ENCODE measurements at regions not wholly inside any gene's neighbourhood (a gene's known extent, or its start where the extent isn't known, plus 50 kb on each side); places are given as distances from the start of the nearest gene placed in this dataset.

DNA sequence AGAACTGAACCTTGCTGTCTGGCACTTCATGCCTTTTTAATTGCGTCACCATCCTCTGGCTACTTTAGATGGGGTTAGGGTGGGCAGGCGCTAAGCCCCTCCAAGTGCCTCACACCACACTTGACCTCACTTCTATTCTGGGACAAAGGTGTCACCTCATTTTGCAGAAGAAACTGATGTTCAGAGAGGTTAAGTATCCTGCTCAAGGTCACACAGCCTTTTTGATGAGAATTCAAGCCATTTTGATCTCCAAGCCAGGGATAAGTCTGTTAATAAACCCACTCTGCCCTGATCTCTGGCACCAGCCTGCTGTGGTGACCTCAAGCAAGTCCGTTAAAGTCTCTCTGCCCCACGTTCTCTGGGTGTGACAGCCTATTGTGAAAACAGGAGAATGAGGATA lies 58.8 kb upstream of the PRR23C start:
- H3K27me3 ChIP-seq (ENCODE audit: insufficient read depth, low read length) = no peaks in the 10 kb centered on the region
- TF ChIP-seq EZH2 (IDR thresholded peaks at IDR 0.05; ENCODE audit: borderline replicate concordance, low read length) = no peak
- H3F3A ChIP-seq (ENCODE audit: insufficient read depth, low read length) = no peaks in the 10 kb centered on the region
- H3K27ac ChIP-seq (ENCODE audit: low read depth, low read length, poor library complexity, severe bottlenecking) = no peak overlapping the region
- no peak overlapping the region for H3K4me2 ChIP-seq (ENCODE audit: low read length)
- no peak overlapping the region for H2AFZ ChIP-seq (ENCODE audit: low read length)
- H3K4me1 ChIP-seq (ENCODE audit: insufficient read depth, low read length, severe bottlenecking) = no peaks in the 10 kb centered on the region
- H3K79me2 ChIP-seq (ENCODE audit: insufficient read depth, low read length) = no peaks in the 10 kb centered on the region
- no peaks in the 10 kb centered on the region for H3K9me3 ChIP-seq (ENCODE audit: low read length)
- no peaks in the 10 kb centered on the region for H3K36me3 ChIP-seq (ENCODE audit: insufficient read depth, low read length)
- no peak overlapping the region for H3K4me3 ChIP-seq (ENCODE audit: low read depth, low read length, poor library complexity, severe bottlenecking)
- H4K20me1 ChIP-seq (ENCODE audit: insufficient read depth, low read length) = no peaks in the 10 kb centered on the region
- H3K9ac ChIP-seq (ENCODE audit: low read length) = no peak overlapping the region
- H3K9me2 ChIP-seq (ENCODE audit: low read depth, low read length) = no peaks in the 10 kb centered on the region

DNA sequence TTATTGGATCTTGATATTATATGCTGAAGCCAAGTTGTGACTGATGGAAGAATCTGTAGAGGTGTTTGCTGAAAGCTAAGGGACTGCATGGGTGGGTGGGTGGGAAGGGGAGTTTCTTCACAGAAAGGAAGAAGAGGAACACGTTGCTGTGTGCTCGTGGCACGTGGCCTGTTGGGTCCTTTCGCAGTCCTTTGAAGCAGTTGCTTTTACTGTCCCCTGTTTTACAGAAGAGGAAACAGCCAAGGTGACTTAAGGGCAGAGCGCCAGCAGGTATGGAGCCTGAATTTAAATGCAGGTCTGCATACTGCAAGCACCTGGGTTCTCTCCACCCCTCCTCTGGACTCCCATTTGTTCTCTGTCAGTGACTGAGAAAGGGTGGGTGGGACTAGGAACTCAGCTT lies 59.4 kb upstream of the PRR23C start:
- no peak overlapping the region for H3K4me2 ChIP-seq (ENCODE audit: low read length)
- H2AFZ ChIP-seq (ENCODE audit: low read length) = no peak overlapping the region
- no peaks in the 10 kb centered on the region for H4K20me1 ChIP-seq (ENCODE audit: insufficient read depth, low read length)
- H3K9me2 ChIP-seq (ENCODE audit: low read depth, low read length) = no peaks in the 10 kb centered on the region
- H3K27ac ChIP-seq (ENCODE audit: low read depth, low read length, poor library complexity, severe bottlenecking) = no peak overlapping the region
- no peak overlapping the region for H3K4me3 ChIP-seq (ENCODE audit: low read depth, low read length, poor library complexity, severe bottlenecking)
- no peaks in the 10 kb centered on the region for H3K4me1 ChIP-seq (ENCODE audit: insufficient read depth, low read length, severe bottlenecking)
- H3F3A ChIP-seq (ENCODE audit: insufficient read depth, low read length) = no peaks in the 10 kb centered on the region
- no peaks in the 10 kb centered on the region for H3K36me3 ChIP-seq (ENCODE audit: insufficient read depth, low read length)
- no peak overlapping the region for H3K9ac ChIP-seq (ENCODE audit: low read length)
- H3K27me3 ChIP-seq (ENCODE audit: insufficient read depth, low read length) = no peaks in the 10 kb centered on the region
- no peaks in the 10 kb centered on the region for H3K79me2 ChIP-seq (ENCODE audit: insufficient read depth, low read length)
- TF ChIP-seq EZH2 (IDR thresholded peaks at IDR 0.05; ENCODE audit: borderline replicate concordance, low read length) = no peak
- TF ChIP-seq, protein P1, sequence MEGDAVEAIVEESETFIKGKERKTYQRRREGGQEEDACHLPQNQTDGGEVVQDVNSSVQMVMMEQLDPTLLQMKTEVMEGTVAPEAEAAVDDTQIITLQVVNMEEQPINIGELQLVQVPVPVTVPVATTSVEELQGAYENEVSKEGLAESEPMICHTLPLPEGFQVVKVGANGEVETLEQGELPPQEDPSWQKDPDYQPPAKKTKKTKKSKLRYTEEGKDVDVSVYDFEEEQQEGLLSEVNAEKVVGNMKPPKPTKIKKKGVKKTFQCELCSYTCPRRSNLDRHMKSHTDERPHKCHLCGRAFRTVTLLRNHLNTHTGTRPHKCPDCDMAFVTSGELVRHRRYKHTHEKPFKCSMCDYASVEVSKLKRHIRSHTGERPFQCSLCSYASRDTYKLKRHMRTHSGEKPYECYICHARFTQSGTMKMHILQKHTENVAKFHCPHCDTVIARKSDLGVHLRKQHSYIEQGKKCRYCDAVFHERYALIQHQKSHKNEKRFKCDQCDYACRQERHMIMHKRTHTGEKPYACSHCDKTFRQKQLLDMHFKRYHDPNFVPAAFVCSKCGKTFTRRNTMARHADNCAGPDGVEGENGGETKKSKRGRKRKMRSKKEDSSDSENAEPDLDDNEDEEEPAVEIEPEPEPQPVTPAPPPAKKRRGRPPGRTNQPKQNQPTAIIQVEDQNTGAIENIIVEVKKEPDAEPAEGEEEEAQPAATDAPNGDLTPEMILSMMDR (IDR thresholded peaks at IDR 0.05; ENCODE audit: low read length) = no peak
- no peaks in the 10 kb centered on the region for H3K9me3 ChIP-seq (ENCODE audit: low read length)

DNA sequence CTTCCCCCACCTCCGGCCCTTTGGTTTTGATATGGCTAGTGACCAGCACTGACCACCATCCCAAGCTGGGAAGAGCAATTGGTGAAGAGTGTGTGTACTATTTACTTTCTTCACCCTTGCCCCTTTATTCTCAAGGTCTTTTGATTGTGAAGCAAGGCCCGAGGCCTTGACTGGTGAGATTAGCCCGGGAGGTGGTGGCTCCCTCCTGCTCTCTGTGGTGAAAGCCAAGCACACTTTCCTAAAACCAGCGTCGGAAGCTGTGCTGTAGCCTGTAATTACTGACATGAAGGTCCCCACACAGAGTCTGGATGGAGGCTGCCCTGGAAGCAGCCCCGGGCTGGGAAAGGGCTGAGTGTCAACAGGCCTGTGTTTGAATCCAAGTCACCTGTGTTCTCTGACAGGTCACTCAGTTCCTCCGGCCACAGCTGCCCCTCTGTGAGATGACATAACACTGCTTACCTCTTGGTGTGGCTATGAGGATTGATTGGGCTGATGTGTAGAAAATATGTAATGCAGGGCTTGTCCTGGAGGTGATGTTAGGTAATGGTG lies 60.5 kb upstream of the PRR23C start:
- H3F3A ChIP-seq (ENCODE audit: insufficient read depth, low read length) = no peaks in the 10 kb centered on the region
- H3K36me3 ChIP-seq (ENCODE audit: insufficient read depth, low read length) = no peaks in the 10 kb centered on the region
- no peaks in the 10 kb centered on the region for H3K79me2 ChIP-seq (ENCODE audit: insufficient read depth, low read length)
- no peaks in the 10 kb centered on the region for H3K27me3 ChIP-seq (ENCODE audit: insufficient read depth, low read length)
- H3K4me2 ChIP-seq (ENCODE audit: low read length) = no peak overlapping the region
- H2AFZ ChIP-seq (ENCODE audit: low read length) = no peak overlapping the region
- no peaks in the 10 kb centered on the region for H4K20me1 ChIP-seq (ENCODE audit: insufficient read depth, low read length)
- H3K9ac ChIP-seq (ENCODE audit: low read length) = no peak overlapping the region
- H3K4me3 ChIP-seq (ENCODE audit: low read depth, low read length, poor library complexity, severe bottlenecking) = no peak overlapping the region
- H3K4me1 ChIP-seq (ENCODE audit: insufficient read depth, low read length, severe bottlenecking) = no peaks in the 10 kb centered on the region
- H3K27ac ChIP-seq (ENCODE audit: low read depth, low read length, poor library complexity, severe bottlenecking) = no peak overlapping the region
- TF ChIP-seq, protein P1 (IDR thresholded peaks at IDR 0.05; ENCODE audit: low read length) = no peak
- no peak for TF ChIP-seq EZH2 (IDR thresholded peaks at IDR 0.05; ENCODE audit: borderline replicate concordance, low read length)
- no peaks in the 10 kb centered on the region for H3K9me3 ChIP-seq (ENCODE audit: low read length)
- H3K9me2 ChIP-seq (ENCODE audit: low read depth, low read length) = no peaks in the 10 kb centered on the region
